Astrocyte of the spinal cord (primary cell): ENCODE measurements at regions not wholly inside any gene's neighbourhood (a gene's known extent, or its start where the extent isn't known, plus 50 kb on each side); places are given as distances from the start of the nearest gene placed in this dataset.

Experiments
- DNase-seq: peaks from one replicate; pipeline ENCODE4 v3.0.0; 2011; ENCODE audit warnings: low read depth, low spot score
- H3K4me3 ChIP-seq: 2 replicates; pipeline ENCODE4 v1.5.1; 2011; ENCODE audit warnings: low read depth, mild to moderate bottlenecking, low read length, moderate library complexity
- in situ Hi-C: cut with HindIII; loops from 2 replicates; pipeline ENCODE4 v1.10.0; 2017; ENCODE audit warnings: low sequenced_read_pairs
- TF ChIP-seq, protein P1 (sequence below): IDR thresholded peaks from 2 replicates; pipeline ENCODE4 v1.5.1; 2012; ENCODE audit warnings: low read depth, mild to moderate bottlenecking, low read length, inconsistent platforms

GRCh38 chr15:29425864-29426263 lies 156.2 kb upstream of the NSMCE3 start:
- DNase-seq, result no peak
- in situ Hi-C loops, result no loop called here
- H3K4me3 ChIP-seq, result no peak overlapping the region
- TF ChIP-seq, protein P1, sequence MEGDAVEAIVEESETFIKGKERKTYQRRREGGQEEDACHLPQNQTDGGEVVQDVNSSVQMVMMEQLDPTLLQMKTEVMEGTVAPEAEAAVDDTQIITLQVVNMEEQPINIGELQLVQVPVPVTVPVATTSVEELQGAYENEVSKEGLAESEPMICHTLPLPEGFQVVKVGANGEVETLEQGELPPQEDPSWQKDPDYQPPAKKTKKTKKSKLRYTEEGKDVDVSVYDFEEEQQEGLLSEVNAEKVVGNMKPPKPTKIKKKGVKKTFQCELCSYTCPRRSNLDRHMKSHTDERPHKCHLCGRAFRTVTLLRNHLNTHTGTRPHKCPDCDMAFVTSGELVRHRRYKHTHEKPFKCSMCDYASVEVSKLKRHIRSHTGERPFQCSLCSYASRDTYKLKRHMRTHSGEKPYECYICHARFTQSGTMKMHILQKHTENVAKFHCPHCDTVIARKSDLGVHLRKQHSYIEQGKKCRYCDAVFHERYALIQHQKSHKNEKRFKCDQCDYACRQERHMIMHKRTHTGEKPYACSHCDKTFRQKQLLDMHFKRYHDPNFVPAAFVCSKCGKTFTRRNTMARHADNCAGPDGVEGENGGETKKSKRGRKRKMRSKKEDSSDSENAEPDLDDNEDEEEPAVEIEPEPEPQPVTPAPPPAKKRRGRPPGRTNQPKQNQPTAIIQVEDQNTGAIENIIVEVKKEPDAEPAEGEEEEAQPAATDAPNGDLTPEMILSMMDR, result no peak

DNA sequence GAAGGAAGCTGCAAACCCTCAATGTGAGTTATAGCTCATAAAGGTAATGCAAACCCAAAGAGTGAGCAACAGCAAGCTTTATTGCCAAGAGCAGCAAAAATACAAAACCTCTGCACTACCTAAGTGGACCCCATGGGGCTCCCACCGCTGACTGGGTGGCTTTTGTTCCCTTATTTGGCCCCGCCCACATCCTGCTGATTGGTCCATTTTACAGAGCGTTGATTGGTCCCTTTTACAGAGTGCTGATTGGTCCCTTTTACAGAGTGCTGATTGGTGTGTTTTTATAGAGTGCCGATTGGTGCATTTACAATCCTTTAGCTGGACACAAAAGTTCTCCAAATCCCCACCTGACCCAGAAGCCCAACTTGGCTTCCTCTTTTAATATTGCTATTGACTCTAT lies 154.5 kb upstream of the NSMCE3 start:
- in situ Hi-C loops, result no loop called here
- TF ChIP-seq, protein P1, result no peak
- no peak overlapping the region for H3K4me3 ChIP-seq
- no peak for DNase-seq

- in situ Hi-C loops, result no loop called here
- no peak overlapping the region for H3K4me3 ChIP-seq
- TF ChIP-seq, protein P1, result no peak
- DNase-seq, result no peak
These were observed 153.0 kb upstream of the NSMCE3 start for GRCh38 chr15:29422606-29423005.

DNA sequence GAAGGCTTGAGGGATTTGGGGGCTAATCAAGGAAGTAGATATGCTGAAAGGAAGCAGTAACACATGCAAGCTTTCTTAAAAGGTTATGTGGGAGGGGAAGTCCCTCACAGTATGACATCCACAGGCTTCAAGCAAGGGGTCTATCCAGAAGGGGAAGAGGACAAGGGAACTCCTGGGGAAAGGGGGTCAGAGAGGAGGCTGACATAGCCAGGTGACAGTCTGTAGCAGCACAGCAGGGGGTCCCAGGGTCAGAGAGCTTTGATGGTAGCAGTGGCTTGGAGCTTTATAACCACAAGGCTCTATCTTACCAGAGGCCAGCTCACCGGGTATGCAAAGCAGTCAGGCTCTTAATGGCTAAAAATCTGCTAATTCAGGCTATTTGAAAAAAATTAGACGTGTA lies 150.6 kb upstream of the NSMCE3 start:
- no peak overlapping the region for H3K4me3 ChIP-seq
- no peak for DNase-seq
- TF ChIP-seq, protein P1, result no peak
- in situ Hi-C loops, result no loop called here

- TF ChIP-seq, protein P1, result no peak
- H3K4me3 ChIP-seq, result no peak overlapping the region
- in situ Hi-C loops, result no loop called here
- DNase-seq, result no peak
These were observed 149.3 kb upstream of the NSMCE3 start for GRCh38 chr15:29418931-29419330.

GRCh38 chr15:29418178-29418577 lies 148.6 kb upstream of the NSMCE3 start:
- TF ChIP-seq, protein P1, result no peak
- H3K4me3 ChIP-seq, result no peak overlapping the region
- no peak for DNase-seq
- in situ Hi-C loops, result no loop called here

DNA sequence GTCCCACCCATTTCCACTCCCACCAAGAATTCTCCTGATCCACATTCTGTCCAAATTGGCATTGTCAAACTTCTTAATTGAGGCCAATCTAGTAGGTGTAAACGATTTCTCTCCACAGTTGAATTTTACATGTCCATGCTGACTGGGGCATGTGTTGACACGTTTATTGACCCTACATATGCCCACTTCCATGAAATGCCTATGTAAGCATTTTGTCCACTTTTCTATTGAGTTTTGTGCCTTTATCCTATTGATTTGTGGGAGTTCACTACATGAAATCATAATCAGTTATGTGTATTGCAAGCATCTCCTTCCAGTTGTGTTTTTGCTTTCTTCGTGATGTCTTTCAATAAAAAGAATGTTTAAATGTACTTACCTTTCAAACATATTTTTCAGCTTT lies 141.7 kb upstream of the NSMCE3 start:
- no peak for DNase-seq
- no peak overlapping the region for H3K4me3 ChIP-seq
- in situ Hi-C loops, result no loop called here
- TF ChIP-seq, protein P1, result no peak
